AG08395 (cell line): ENCODE measurements at regions not wholly inside any gene's neighbourhood (a gene's known extent, or its start where the extent isn't known, plus 50 kb on each side); places are given as distances from the start of the nearest gene placed in this dataset.
A peak's percentile ranks its signal among the peaks of the same experiment; 100 is the strongest.
"Not testable (repeated sequence)": the region's sequence is repeated elsewhere in the genome, so short reads cannot be mapped to it uniquely, and the experiment has no call there.

Source experiments
- DNase-seq: peaks from one replicate; pipeline ENCODE4 v3.0.0; 2012; ENCODE audit warnings: mixed read lengths, low spot score

GRCh38 chr4:174069848-174070330 is 213.6 kb downstream of the FBXO8 start:
- DNase-seq, result no peak

GRCh38 chr4:174066611-174067205 is 216.8 kb downstream of the FBXO8 start:
- DNase-seq, result no peak

GRCh38 chr4:174062831-174063230 is 220.6 kb downstream of the FBXO8 start:
- no peak for DNase-seq

GRCh38 chr4:174061026-174061425 is 222.4 kb downstream of the FBXO8 start:
- DNase-seq, result no peak

- DNase-seq, result no peak
These were observed 224.6 kb downstream of the FBXO8 start for GRCh38 chr4:174058846-174059245.

- no peak for DNase-seq
These were observed 226.5 kb downstream of the FBXO8 start for GRCh38 chr4:174056959-174057358.

GRCh38 chr4:174055344-174055743 is 228.1 kb downstream of the FBXO8 start:
- no peak for DNase-seq

- no peak for DNase-seq
These were observed 229.6 kb downstream of the FBXO8 start for GRCh38 chr4:174053895-174054294.

- DNase-seq, result no peak
These were observed 236.1 kb downstream of the FBXO8 start for GRCh38 chr4:174047363-174047762.

GRCh38 chr4:174045829-174046228 is 237.6 kb downstream of the FBXO8 start:
- DNase-seq, result not testable (repeated sequence)

- DNase-seq, result no peak
These were observed 238.1 kb downstream of the FBXO8 start for GRCh38 chr4:174045381-174045780.

- DNase-seq, result no peak
These were observed 241.8 kb downstream of the FBXO8 start for GRCh38 chr4:174041555-174042105.

GRCh38 chr4:174040287-174040686 is 243.2 kb downstream of the FBXO8 start:
- DNase-seq, result no peak

- DNase-seq, result no peak
These were observed 245.0 kb downstream of the FBXO8 start for GRCh38 chr4:174038481-174038880.

- DNase-seq, result no peak
These were observed 245.8 kb downstream of the FBXO8 start for GRCh38 chr4:174037631-174038030.

GRCh38 chr4:174037049-174037448 is 246.4 kb downstream of the FBXO8 start:
- peak; percentile 28 for DNase-seq

GRCh38 chr4:174036576-174036975 is 246.9 kb downstream of the FBXO8 start:
- no peak for DNase-seq

- no peak for DNase-seq
These were observed 247.4 kb downstream of the FBXO8 start for GRCh38 chr4:174036111-174036510.

- DNase-seq, result peak; percentile 23
These were observed 259.8 kb downstream of the FBXO8 start for GRCh38 chr4:174023641-174024040.

- no peak for DNase-seq
These were observed 265.2 kb downstream of the FBXO8 start for GRCh38 chr4:174018236-174018635.

GRCh38 chr4:174016251-174016650 is 267.2 kb downstream of the FBXO8 start:
- no peak for DNase-seq

- no peak for DNase-seq
These were observed 270.6 kb downstream of the FBXO8 start for GRCh38 chr4:174012886-174013259.

GRCh38 chr4:174012135-174012885 is 271.2 kb downstream of the FBXO8 start:
- no peak for DNase-seq
